ENCODE measurements at regions not wholly inside any gene's neighbourhood (a gene's known extent, or its start where the extent isn't known, plus 50 kb on each side); places are given as distances from the start of the nearest gene placed in this dataset.
"Not testable (repeated sequence)": the region's sequence is repeated elsewhere in the genome, so short reads cannot be mapped to it uniquely, and the experiment has no call there.

DNA sequence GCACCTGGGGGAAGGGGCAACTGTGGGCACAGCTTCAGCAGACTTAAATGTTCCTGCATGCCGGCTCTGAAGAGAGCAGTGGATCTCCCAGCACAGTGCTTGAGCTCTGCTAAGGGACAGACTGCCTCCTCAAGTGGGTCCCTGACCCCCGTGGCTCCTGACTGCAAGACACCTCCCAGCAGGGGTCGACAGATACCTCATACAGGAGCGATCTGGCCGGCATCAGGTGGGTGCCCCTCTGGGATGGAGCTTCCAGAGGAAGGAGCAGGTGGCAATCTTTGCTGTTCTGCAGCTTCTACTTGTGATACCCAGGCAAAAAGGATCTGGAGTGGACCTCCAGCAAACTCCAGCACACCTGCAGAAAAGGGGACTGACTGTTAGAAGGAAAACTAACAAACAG, 871.5 kb downstream of the DIAPH3 start:
- TF ChIP-seq, protein P1, sequence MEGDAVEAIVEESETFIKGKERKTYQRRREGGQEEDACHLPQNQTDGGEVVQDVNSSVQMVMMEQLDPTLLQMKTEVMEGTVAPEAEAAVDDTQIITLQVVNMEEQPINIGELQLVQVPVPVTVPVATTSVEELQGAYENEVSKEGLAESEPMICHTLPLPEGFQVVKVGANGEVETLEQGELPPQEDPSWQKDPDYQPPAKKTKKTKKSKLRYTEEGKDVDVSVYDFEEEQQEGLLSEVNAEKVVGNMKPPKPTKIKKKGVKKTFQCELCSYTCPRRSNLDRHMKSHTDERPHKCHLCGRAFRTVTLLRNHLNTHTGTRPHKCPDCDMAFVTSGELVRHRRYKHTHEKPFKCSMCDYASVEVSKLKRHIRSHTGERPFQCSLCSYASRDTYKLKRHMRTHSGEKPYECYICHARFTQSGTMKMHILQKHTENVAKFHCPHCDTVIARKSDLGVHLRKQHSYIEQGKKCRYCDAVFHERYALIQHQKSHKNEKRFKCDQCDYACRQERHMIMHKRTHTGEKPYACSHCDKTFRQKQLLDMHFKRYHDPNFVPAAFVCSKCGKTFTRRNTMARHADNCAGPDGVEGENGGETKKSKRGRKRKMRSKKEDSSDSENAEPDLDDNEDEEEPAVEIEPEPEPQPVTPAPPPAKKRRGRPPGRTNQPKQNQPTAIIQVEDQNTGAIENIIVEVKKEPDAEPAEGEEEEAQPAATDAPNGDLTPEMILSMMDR (conservative IDR thresholded peaks at IDR 0.05; ENCODE audit: low read depth, low read length): not testable (repeated sequence)
- TF ChIP-seq EZH2 (IDR thresholded peaks at IDR 0.05; ENCODE audit: borderline replicate concordance, low read depth, low read length, poor library complexity, severe bottlenecking): not testable (repeated sequence)

Measured in A673 (cell line).